Cardiac muscle cell (in vitro differentiated cells and primary cell): ENCODE measurements at regions not wholly inside any gene's neighbourhood (a gene's known extent, or its start where the extent isn't known, plus 50 kb on each side); places are given as distances from the start of the nearest gene placed in this dataset.
A peak's percentile ranks its signal among the peaks of the same experiment; 100 is the strongest.

Source experiments
- DNase-seq, 2 donors: peaks; one replicate each; pipeline versions ENCODE4 v3.0.0 to v3.0.0-alpha.2; 2010 to 2017; ENCODE audit warnings: low read depth in 1 of 2, low spot score in 1 of 2
- H3K27ac ChIP-seq: fragments of 200-600 bp; sonication (generic); 2 replicates; pipeline ENCODE4 v1.5.1; 2016
- H3K27me3 ChIP-seq: fragments of 200-600 bp; sonication (generic); 2 replicates; pipeline ENCODE4 v1.6.0; 2016; ENCODE audit warnings: control low read depth
- H3K36me3 ChIP-seq: fragments of 200-600 bp; sonication (generic); 2 replicates; pipeline ENCODE4 v1.5.1; 2016; ENCODE audit warnings: control low read depth
- H3K4me1 ChIP-seq: fragments of 200-600 bp; sonication (generic); 2 replicates; pipeline ENCODE4 v1.8.1; 2017; ENCODE audit warnings: low read depth, mild to moderate bottlenecking, mixed run types
- H3K4me3 ChIP-seq: fragments of 200-600 bp; sonication (generic); 2 replicates; pipeline ENCODE4 v1.5.1; 2016; ENCODE audit warnings: mild to moderate bottlenecking
- H3K9me3 ChIP-seq: fragments of 200-600 bp; sonication (generic); 2 replicates; pipeline ENCODE4 v1.5.1; 2017; ENCODE audit warnings: low read depth, mild to moderate bottlenecking, control low read depth
- CTCF ChIP-seq: IDR thresholded peaks from 2 replicates; pipeline ENCODE4 v1.5.1; 2012; ENCODE audit warnings: low read depth, mild to moderate bottlenecking, low read length

- no peak for TF ChIP-seq CTCF
- Histone ChIP-seq H3K27ac (no peak overlapping the region), H3K4me3 (no peak overlapping the region), H3K4me1 (no peaks in the 10 kb centered on the region), H3K27me3 (no peaks in the 10 kb centered on the region), H3K36me3 (no peaks in the 10 kb centered on the region), H3K9me3 (no peaks in the 10 kb centered on the region)
- peak in 1 of 2 donors; percentile 14 for DNase-seq
These were observed 268.8 kb upstream of the NR5A2 start for GRCh38 chr1:199758626-199759255.

- DNase-seq: peak in 1 of 2 donors; percentile 27
- TF ChIP-seq CTCF: no peak
These were observed 268.2 kb upstream of the NR5A2 start for GRCh38 chr1:199759268-199759730.

GRCh38 chr1:199762572-199762971, 264.9 kb upstream of the NR5A2 start:
- Histone ChIP-seq H3K4me1 (no peaks in the 10 kb centered on the region), H3K4me3 (no peak overlapping the region), H3K27me3 (no peaks in the 10 kb centered on the region), H3K27ac (no peak overlapping the region), H3K9me3 (no peaks in the 10 kb centered on the region), H3K36me3 (no peaks in the 10 kb centered on the region)
- TF ChIP-seq CTCF: no peak
- DNase-seq: no peak

More at GRCh38 chr1:199759268-199759730, 268.2 kb upstream of the NR5A2 start:
- H3K27me3 ChIP-seq: no peaks in the 10 kb centered on the region
- H3K4me3 ChIP-seq: no peak overlapping the region
- no peaks in the 10 kb centered on the region for H3K9me3 ChIP-seq
- no peak overlapping the region for H3K27ac ChIP-seq
- H3K36me3 ChIP-seq: no peaks in the 10 kb centered on the region
- H3K4me1 ChIP-seq: no peaks in the 10 kb centered on the region

GRCh38 chr1:199766218-199766792, 261.2 kb upstream of the NR5A2 start:
- Histone ChIP-seq H3K27me3 (no peaks in the 10 kb centered on the region), H3K9me3 (no peaks in the 10 kb centered on the region)
- TF ChIP-seq CTCF: no peak

GRCh38 chr1:199767700-199768099, 259.8 kb upstream of the NR5A2 start:
- Histone ChIP-seq H3K4me3 (no peak overlapping the region), H3K9me3 (no peaks in the 10 kb centered on the region), H3K27me3 (no peaks in the 10 kb centered on the region), H3K36me3 (no peaks in the 10 kb centered on the region), H3K4me1 (no peaks in the 10 kb centered on the region), H3K27ac (no peak overlapping the region)
- no peak for DNase-seq
- TF ChIP-seq CTCF: no peak

More at GRCh38 chr1:199766218-199766792, 261.2 kb upstream of the NR5A2 start:
- Histone ChIP-seq H3K4me3 (no peak overlapping the region), H3K36me3 (no peaks in the 10 kb centered on the region), H3K27ac (no peak overlapping the region), H3K4me1 (no peaks in the 10 kb centered on the region)
- DNase-seq: no peak
